ENCODE measurements at regions not wholly inside any gene's neighbourhood (a gene's known extent, or its start where the extent isn't known, plus 50 kb on each side); places are given as distances from the start of the nearest gene placed in this dataset.
A peak's percentile ranks its signal among the peaks of the same experiment; 100 is the strongest.

GRCh38 chr2:191572319-191572718, 105.6 kb upstream of the NABP1 start:
- no peak overlapping the region for H3K4me3 ChIP-seq (ENCODE audit: low read depth, low read length)
- H3K36me3 ChIP-seq (ENCODE audit: control insufficient read depth, insufficient read depth, low read length) = no peaks in the 10 kb centered on the region
- FAIRE-seq = no peak
- no peak for TF ChIP-seq CTCF (IDR thresholded peaks at IDR 0.05; ENCODE audit: insufficient read depth, low read length, severe bottlenecking)
- H3K27me3 ChIP-seq (ENCODE audit: control insufficient read depth, insufficient read depth, low read length) = no peaks in the 10 kb centered on the region
- no peak for DNase-seq (ENCODE audit: low read depth)

- no peak for DNase-seq (ENCODE audit: low read depth)
- no peak for FAIRE-seq
- Histone ChIP-seq H3K36me3 (ENCODE audit: control insufficient read depth, insufficient read depth, low read length) (no peaks in the 10 kb centered on the region), H3K4me3 (ENCODE audit: low read depth, low read length) (no peak overlapping the region), H3K27me3 (ENCODE audit: control insufficient read depth, insufficient read depth, low read length) (no peaks in the 10 kb centered on the region)
- TF ChIP-seq CTCF (IDR thresholded peaks at IDR 0.05; ENCODE audit: insufficient read depth, low read length, severe bottlenecking) = no peak
Observed at GRCh38 chr2:191573216-191573615, 104.7 kb upstream of the NABP1 start.

- Histone ChIP-seq H3K4me3 (ENCODE audit: low read depth, low read length) (no peak overlapping the region), H3K27me3 (ENCODE audit: control insufficient read depth, insufficient read depth, low read length) (no peaks in the 10 kb centered on the region), H3K36me3 (ENCODE audit: control insufficient read depth, insufficient read depth, low read length) (no peaks in the 10 kb centered on the region)
- FAIRE-seq = no peak
- no peak for TF ChIP-seq CTCF (IDR thresholded peaks at IDR 0.05; ENCODE audit: insufficient read depth, low read length, severe bottlenecking)
- DNase-seq (ENCODE audit: low read depth) = no peak
Observed at GRCh38 chr2:191574232-191574631, 103.7 kb upstream of the NABP1 start.

GRCh38 chr2:191577605-191578004, 100.3 kb upstream of the NABP1 start:
- no peaks in the 10 kb centered on the region for H3K36me3 ChIP-seq (ENCODE audit: control insufficient read depth, insufficient read depth, low read length)
- DNase-seq (ENCODE audit: low read depth) (peak; percentile 69), FAIRE-seq (no peak)
- no peak for TF ChIP-seq CTCF (IDR thresholded peaks at IDR 0.05; ENCODE audit: insufficient read depth, low read length, severe bottlenecking)
- no peak overlapping the region for H3K4me3 ChIP-seq (ENCODE audit: low read depth, low read length)
- H3K27me3 ChIP-seq (ENCODE audit: control insufficient read depth, insufficient read depth, low read length) = no peaks in the 10 kb centered on the region

- peak; percentile 69 for DNase-seq (ENCODE audit: low read depth)
- Histone ChIP-seq H3K4me3 (ENCODE audit: low read depth, low read length) (no peak overlapping the region), H3K27me3 (ENCODE audit: control insufficient read depth, insufficient read depth, low read length) (no peaks in the 10 kb centered on the region), H3K36me3 (ENCODE audit: control insufficient read depth, insufficient read depth, low read length) (no peaks in the 10 kb centered on the region)
- no peak for FAIRE-seq
- no peak for TF ChIP-seq CTCF (IDR thresholded peaks at IDR 0.05; ENCODE audit: insufficient read depth, low read length, severe bottlenecking)
Observed at GRCh38 chr2:191578031-191578430, 99.9 kb upstream of the NABP1 start.

- Histone ChIP-seq H3K4me3 (ENCODE audit: low read depth, low read length) (no peak overlapping the region), H3K27me3 (ENCODE audit: control insufficient read depth, insufficient read depth, low read length) (no peaks in the 10 kb centered on the region), H3K36me3 (ENCODE audit: control insufficient read depth, insufficient read depth, low read length) (no peaks in the 10 kb centered on the region)
- no peak for DNase-seq (ENCODE audit: low read depth)
- no peak for FAIRE-seq
- no peak for TF ChIP-seq CTCF (IDR thresholded peaks at IDR 0.05; ENCODE audit: insufficient read depth, low read length, severe bottlenecking)
Observed at GRCh38 chr2:191580581-191580980, 97.4 kb upstream of the NABP1 start.
